Stimulated activated CD4-positive, alpha-beta T cell treated with anti-CD3 and anti-CD28 coated beads, Interleukin-15, amount 100 ng/mL, for 48 hours (primary cell): ENCODE measurements at regions not wholly inside any gene's neighbourhood (a gene's known extent, or its start where the extent isn't known, plus 50 kb on each side); places are given as distances from the start of the nearest gene placed in this dataset.
"Not testable (repeated sequence)": the region's sequence is repeated elsewhere in the genome, so short reads cannot be mapped to it uniquely, and the experiment has no call there.

Experiments used
- DNase-seq, 2 donors: peaks; one replicate each; pipeline ENCODE4 v3.0.0-alpha.2; 2020; ENCODE audit warnings: low read depth in 2 of 2

GRCh38 chr10:78436222-78436573 is 402.5 kb downstream of the RPS24 start:
- DNase-seq = no peak

GRCh38 chr10:78436706-78437406 is 403.2 kb downstream of the RPS24 start:
- no peak for DNase-seq

- DNase-seq = no peak
These were observed 403.7 kb downstream of the RPS24 start for GRCh38 chr10:78437407-78437768.

GRCh38 chr10:78437998-78438906 is 404.6 kb downstream of the RPS24 start:
- no peak for DNase-seq

GRCh38 chr10:78438907-78439809 is 405.5 kb downstream of the RPS24 start:
- DNase-seq = no peak

GRCh38 chr10:78441010-78441409 is 407.3 kb downstream of the RPS24 start:
- DNase-seq = no peak

GRCh38 chr10:78441694-78442093 is 408.0 kb downstream of the RPS24 start:
- DNase-seq = no peak

- DNase-seq = no peak
These were observed 409.3 kb downstream of the RPS24 start for GRCh38 chr10:78442836-78443550.

GRCh38 chr10:78443900-78444571 is 410.4 kb downstream of the RPS24 start:
- DNase-seq = no peak

- DNase-seq = not testable (repeated sequence)
These were observed 411.1 kb downstream of the RPS24 start for GRCh38 chr10:78444741-78445140.

GRCh38 chr10:78445308-78445707 is 411.6 kb downstream of the RPS24 start:
- DNase-seq = no peak

GRCh38 chr10:78448470-78448869 is 414.8 kb downstream of the RPS24 start:
- no peak for DNase-seq

- DNase-seq = no peak
These were observed 415.3 kb downstream of the RPS24 start for GRCh38 chr10:78448994-78449418.

- no peak for DNase-seq
These were observed 415.9 kb downstream of the RPS24 start for GRCh38 chr10:78449554-78449953.

- DNase-seq = no peak
These were observed 416.6 kb downstream of the RPS24 start for GRCh38 chr10:78450239-78450638.

GRCh38 chr10:78450807-78451485 is 417.3 kb downstream of the RPS24 start:
- DNase-seq = no peak

GRCh38 chr10:78451592-78451991 is 417.9 kb downstream of the RPS24 start:
- no peak for DNase-seq

- DNase-seq = no peak
These were observed 420.5 kb downstream of the RPS24 start for GRCh38 chr10:78454123-78454645.

GRCh38 chr10:78455236-78455635 is 421.6 kb downstream of the RPS24 start:
- no peak for DNase-seq

- DNase-seq = no peak
These were observed 422.1 kb downstream of the RPS24 start for GRCh38 chr10:78455811-78456210.
